Stimulated activated memory B cell treated with anti-CD40 and anti-IgM and Interleukin-4, amounts not matched to agents 10 μg/mL and 1 μg/mL and 100 μg/mL, for 72 hours (primary cell): ENCODE measurements at regions not wholly inside any gene's neighbourhood (a gene's known extent, or its start where the extent isn't known, plus 50 kb on each side); places are given as distances from the start of the nearest gene placed in this dataset.

Experiments used
- ATAC-seq: fragments of 150-1000 bp; cut with Tn5 transposase; 2 replicates; pipeline ENCODE4 v1.10.0; 2021
- H3K27ac Mint-ChIP-seq: one replicate; pipeline ENCODE4 v1.8.0; 2022; ENCODE audit warnings: mild to moderate bottlenecking, mixed read lengths
- H3K27me3 Mint-ChIP-seq: one replicate; pipeline ENCODE4 v1.8.0; 2022; ENCODE audit warnings: mixed read lengths
- H3K36me3 Mint-ChIP-seq: one replicate; pipeline ENCODE4 v1.8.0; 2022; ENCODE audit warnings: mixed read lengths
- H3K4me1 Mint-ChIP-seq: one replicate; pipeline ENCODE4 v1.8.0; 2022; ENCODE audit warnings: mixed read lengths
- H3K4me3 Mint-ChIP-seq: one replicate; pipeline ENCODE4 v1.8.0; 2022; ENCODE audit warnings: mild to moderate bottlenecking, moderate library complexity, mixed read lengths
- H3K9me3 Mint-ChIP-seq: one replicate; pipeline ENCODE4 v1.8.0; 2022; ENCODE audit warnings: mixed read lengths

DNA sequence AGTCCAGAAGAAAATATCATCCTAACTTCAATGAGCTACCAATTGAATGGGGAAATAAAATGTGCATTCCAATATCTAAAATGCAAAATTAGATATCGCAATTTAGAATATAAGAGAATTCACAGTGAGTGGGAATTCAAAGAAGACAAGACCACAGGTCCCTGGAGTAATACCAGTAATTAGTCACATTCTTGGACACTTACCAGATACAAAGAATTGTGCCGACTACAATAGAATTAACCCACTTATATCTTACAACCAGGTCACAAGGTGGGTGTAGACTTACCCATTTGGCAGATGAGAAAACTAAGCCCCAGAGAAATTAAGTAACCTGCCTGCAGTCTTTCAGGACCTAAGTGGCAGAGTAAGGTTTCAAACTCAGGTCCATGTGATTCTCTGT lies 84.3 kb upstream of the C1QTNF7 start:
- Mint-ChIP-seq H3K4me3 (no peak overlapping the region), H3K36me3 (no peaks in the 10 kb centered on the region), H3K27ac (no peak overlapping the region), H3K9me3 (no peaks in the 10 kb centered on the region), H3K4me1 (peaks cover 5% of the 10 kb centered on the region), H3K27me3 (no peaks in the 10 kb centered on the region)
- ATAC-seq: no peak

DNA sequence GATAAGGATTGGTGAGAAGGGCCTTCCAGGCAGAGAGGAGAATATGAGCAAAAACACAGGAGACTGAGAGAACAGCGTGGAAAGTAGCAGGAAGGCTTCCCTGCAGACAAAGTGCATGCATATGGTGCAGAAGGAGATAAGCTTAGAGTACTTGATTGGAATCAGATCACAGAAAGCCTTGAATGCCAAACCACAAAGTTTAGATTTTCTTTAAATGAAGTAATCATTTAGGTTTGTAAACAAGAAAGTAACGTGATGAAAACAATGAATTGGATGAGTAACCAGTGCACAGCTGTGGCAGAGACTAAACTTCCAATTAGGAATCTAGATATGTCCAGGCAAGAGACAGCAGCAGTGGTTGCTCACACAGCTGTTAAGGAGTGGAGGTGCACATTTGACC lies 83.8 kb upstream of the C1QTNF7 start:
- Mint-ChIP-seq H3K27me3 (no peaks in the 10 kb centered on the region), H3K9me3 (no peaks in the 10 kb centered on the region), H3K4me1 (peaks cover 6% of the 10 kb centered on the region), H3K27ac (no peak overlapping the region), H3K36me3 (no peaks in the 10 kb centered on the region), H3K4me3 (no peak overlapping the region)
- ATAC-seq: no peak

DNA sequence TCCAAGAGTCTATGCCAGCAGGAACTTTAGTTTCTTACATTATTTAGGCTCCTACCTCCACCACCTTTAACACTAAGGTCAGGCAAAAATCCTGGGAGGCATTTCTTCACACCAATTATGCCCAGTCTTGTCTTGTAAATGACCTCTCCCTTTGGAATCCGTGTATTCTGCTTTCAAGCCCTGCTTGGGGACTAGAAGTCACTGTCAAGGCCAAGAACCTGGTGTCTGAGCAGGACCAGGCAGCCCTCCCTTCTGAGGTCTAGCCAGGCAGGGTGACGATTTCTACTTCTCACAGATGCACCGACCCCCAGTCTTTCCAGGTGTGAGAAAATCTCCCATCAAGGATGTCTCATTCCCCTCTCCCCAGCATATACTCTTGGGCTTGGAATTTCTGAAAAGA lies 82.7 kb upstream of the C1QTNF7 start:
- ATAC-seq: no peak
- H3K4me1 Mint-ChIP-seq: peaks cover 16% of the 10 kb centered on the region
- H3K36me3 Mint-ChIP-seq: no peaks in the 10 kb centered on the region
- no peak overlapping the region for H3K4me3 Mint-ChIP-seq
- no peaks in the 10 kb centered on the region for H3K9me3 Mint-ChIP-seq
- H3K27ac Mint-ChIP-seq: peak overlapping the region; percentile 29
- peaks cover 8% of the 10 kb centered on the region for H3K27me3 Mint-ChIP-seq

DNA sequence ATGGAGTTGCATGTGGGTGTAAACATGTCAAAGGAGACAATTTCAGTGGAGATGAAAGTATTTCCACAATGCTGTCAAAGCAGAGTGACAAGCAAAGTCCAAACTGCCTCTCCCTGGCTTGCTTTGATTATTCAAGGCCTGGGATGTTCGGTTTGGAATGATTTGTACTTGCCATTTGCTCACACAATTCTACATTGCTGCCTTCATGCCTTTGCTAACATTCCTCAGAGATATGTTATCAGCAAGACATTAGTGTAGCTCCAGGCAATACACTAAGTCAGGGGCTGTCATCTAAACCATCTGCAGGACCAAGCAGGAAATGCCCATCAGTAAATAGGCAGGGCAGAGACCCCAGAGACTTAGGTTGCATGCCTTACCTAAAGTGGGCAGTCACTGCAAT lies 79.6 kb upstream of the C1QTNF7 start:
- H3K4me1 Mint-ChIP-seq: peaks cover 16% of the 10 kb centered on the region
- no peaks in the 10 kb centered on the region for H3K36me3 Mint-ChIP-seq
- H3K4me3 Mint-ChIP-seq: no peak overlapping the region
- no peaks in the 10 kb centered on the region for H3K9me3 Mint-ChIP-seq
- H3K27ac Mint-ChIP-seq: no peak overlapping the region
- peaks cover 8% of the 10 kb centered on the region for H3K27me3 Mint-ChIP-seq
- no peak for ATAC-seq

DNA sequence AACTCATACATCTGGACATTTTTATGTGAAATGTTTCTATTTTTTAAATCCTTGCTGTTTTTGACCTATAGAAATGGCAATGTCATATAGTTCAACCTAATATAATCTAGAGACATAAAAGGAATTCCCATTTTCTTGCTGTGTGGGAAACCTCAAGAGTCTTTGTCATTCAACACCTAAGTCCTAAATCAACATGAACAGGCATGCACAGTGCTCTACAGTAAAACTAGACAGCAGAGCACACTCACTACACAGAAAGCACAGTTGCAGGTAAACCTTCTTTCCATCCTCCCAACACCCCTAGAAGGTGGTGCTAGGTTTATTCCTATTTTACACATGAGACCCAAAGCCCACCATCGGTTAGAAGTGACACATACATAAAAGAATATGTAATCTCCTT lies 79.1 kb upstream of the C1QTNF7 start:
- H3K4me3 Mint-ChIP-seq: no peak overlapping the region
- peaks cover 16% of the 10 kb centered on the region for H3K4me1 Mint-ChIP-seq
- H3K36me3 Mint-ChIP-seq: no peaks in the 10 kb centered on the region
- no peaks in the 10 kb centered on the region for H3K9me3 Mint-ChIP-seq
- ATAC-seq: no peak
- peaks cover 8% of the 10 kb centered on the region for H3K27me3 Mint-ChIP-seq
- H3K27ac Mint-ChIP-seq: no peak overlapping the region

DNA sequence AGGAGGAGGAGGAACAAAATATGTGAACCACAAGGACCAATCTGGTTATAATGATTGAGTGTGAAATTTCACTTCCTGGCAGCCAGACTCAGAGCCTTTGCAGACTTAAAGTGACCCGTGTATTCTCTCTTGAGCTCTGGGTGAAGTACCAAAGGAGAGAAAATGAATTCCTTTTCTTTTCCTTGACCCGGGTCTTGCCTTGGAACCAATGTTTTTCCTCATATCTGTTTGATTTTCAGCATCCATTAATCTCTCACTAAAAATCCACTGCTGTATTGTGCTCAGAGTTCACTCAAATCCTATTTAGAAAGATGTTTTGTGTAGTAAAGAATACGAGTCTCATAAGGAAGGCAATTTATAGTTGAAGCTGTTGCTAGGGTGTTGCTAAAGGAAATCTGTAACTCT lies 78.3 kb upstream of the C1QTNF7 start:
- no peak overlapping the region for H3K27ac Mint-ChIP-seq
- H3K9me3 Mint-ChIP-seq: no peaks in the 10 kb centered on the region
- ATAC-seq: peak; percentile 48
- H3K36me3 Mint-ChIP-seq: no peaks in the 10 kb centered on the region
- H3K4me1 Mint-ChIP-seq: peaks cover 16% of the 10 kb centered on the region
- peaks cover 8% of the 10 kb centered on the region for H3K27me3 Mint-ChIP-seq
- H3K4me3 Mint-ChIP-seq: no peak overlapping the region

DNA sequence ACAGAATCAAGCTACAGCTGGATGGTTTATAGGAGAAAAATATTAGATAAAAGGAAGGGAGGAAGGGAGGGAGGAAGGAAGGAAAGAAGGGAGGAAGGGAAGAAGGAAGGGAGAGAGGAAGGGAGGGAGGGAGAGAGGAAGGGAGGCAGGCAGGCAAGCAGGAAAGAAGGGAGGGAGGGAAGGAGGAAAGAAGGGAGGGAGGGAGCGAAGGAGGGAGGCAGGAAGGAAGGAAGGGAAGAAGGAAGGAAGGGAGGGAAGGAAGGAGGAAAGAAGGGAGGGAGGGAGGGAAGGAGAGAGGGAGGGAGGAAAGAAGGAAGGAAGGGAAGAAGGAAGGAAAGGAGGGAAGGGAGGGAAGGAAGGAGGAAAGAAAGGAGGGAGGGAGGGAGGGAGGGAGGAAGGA lies 77.9 kb upstream of the C1QTNF7 start:
- Mint-ChIP-seq H3K4me1 (peaks cover 16% of the 10 kb centered on the region), H3K36me3 (no peaks in the 10 kb centered on the region), H3K27ac (no peak overlapping the region), H3K4me3 (no peak overlapping the region), H3K27me3 (peaks cover 8% of the 10 kb centered on the region), H3K9me3 (no peaks in the 10 kb centered on the region)
- no peak for ATAC-seq

DNA sequence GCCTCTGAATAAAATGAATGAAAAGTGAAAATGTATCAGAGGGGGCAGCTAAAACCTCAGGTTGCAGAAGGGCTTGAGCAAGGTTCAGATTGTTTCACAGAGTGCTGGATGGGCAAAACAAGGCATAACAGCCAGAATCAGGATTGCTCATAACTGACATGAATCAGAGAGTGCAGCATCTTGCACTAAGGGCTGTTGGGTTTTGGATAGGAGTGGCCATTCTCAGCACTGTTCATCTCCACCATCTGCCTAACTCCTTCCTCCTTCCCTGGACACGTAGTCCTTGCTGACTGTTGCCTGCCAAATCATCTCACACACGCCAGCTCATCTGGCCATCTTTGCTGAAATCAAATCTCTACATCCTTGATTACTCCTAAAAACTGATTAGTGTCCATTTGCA lies 75.3 kb upstream of the C1QTNF7 start:
- Mint-ChIP-seq H3K4me1 (peaks cover 11% of the 10 kb centered on the region), H3K4me3 (no peak overlapping the region), H3K9me3 (no peaks in the 10 kb centered on the region), H3K27me3 (peaks cover 8% of the 10 kb centered on the region), H3K27ac (no peak overlapping the region), H3K36me3 (no peaks in the 10 kb centered on the region)
- ATAC-seq: no peak

DNA sequence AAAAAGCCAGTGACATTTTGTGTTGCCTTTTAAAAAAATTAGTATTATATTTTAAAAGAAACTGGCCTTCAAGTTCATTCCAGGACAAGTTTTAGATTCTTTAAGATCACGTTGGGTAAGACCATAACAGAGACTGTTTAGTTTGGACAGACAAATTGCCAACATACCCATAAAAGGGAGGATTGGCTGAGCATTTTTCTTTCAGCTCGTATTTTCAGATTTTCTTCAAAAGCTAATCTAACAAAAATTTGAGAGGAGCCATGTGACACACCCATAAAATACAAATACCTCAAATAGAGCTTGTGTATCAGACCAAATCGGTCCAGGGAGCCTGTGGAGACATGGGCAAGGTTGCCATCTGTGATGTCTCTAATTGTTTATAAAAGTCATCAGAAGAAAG lies 74.6 kb upstream of the C1QTNF7 start:
- no peak overlapping the region for H3K27ac Mint-ChIP-seq
- H3K4me3 Mint-ChIP-seq: no peak overlapping the region
- no peaks in the 10 kb centered on the region for H3K36me3 Mint-ChIP-seq
- no peak for ATAC-seq
- peaks cover 8% of the 10 kb centered on the region for H3K27me3 Mint-ChIP-seq
- peaks cover 11% of the 10 kb centered on the region for H3K4me1 Mint-ChIP-seq
- no peaks in the 10 kb centered on the region for H3K9me3 Mint-ChIP-seq

DNA sequence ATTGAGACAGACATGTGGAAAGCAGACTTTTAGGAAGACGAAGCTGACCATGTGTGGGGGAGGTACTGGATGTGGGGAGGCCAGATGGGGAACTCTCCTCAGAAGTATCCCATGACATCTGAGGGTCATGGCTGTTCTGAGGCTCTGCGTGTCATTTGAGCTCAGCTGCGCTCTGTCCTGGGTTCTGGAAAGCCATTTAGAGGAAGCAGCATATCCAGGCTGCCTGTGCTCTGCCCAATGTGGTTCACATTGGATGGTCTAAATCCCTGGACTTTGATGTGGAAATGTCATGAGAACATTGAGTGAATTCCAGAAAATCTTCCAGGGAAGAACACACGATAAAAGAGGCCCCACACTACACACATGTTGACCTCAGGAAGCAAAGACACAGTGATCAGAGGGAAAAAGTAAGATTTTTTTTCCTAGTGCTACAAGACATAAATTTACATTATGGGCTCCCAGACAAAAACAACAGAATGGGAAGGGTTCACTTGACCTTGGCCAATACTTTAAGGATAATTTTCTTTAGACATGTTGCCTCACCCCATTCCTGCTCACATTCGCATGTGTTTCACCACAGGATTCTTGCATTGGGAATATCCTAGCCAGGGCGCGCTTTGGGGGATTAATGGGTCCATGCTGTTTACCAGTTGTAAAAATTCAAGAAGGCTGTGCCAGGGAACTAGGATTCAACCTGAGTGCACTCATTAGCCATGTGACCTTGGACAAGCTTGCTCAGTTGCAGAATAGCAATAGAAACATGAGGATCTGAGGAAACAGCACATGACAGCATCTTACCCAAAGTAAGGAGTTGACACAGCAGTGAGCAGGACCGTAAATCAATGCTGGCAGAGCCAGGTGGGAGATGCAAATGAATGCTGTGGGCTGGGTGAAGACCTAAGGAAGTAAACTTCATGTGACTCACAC lies 73.2 kb upstream of the C1QTNF7 start:
- ATAC-seq: peak; percentile 72
- H3K9me3 Mint-ChIP-seq: no peaks in the 10 kb centered on the region
- H3K27ac Mint-ChIP-seq: no peak overlapping the region
- peaks cover 4% of the 10 kb centered on the region for H3K4me1 Mint-ChIP-seq
- H3K4me3 Mint-ChIP-seq: no peak overlapping the region
- no peaks in the 10 kb centered on the region for H3K36me3 Mint-ChIP-seq
- H3K27me3 Mint-ChIP-seq: peaks cover 2% of the 10 kb centered on the region

DNA sequence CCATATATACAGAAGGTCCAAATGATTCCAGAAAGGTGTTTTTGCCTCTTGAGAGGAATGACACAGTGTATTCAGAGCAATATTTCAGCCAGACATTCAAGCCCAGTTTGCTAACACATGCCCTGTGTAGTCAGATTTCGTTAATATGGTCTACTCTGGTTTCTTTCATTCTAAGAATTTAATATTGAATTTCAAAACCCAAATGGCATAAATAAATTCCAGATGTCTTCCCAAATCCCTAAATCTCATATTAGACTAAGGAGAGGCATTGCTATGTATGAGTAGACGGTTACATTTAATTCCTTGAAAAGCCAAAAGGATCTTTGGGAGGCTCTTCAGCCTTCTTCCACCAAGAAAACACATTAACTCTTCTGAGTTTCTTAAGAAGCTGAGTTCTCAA lies 66.3 kb upstream of the C1QTNF7 start:
- no peak overlapping the region for H3K27ac Mint-ChIP-seq

DNA sequence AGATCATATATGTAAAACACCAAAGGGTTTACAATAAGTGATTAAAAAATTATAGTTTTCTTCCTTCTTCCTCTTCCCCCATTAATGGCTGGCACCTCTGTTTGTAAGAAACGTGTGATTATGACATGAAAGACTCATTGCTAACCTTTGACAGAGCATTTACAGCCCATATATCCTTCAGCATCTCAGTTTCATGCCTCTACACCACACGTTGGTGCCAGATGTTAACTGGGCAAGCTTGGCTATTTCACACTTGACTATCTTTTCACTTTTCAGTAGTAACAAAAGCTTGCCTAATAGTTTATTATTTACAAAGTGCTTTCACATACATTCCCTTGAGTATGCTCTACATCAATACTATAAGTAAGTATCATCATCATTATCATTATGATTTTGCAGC lies 65.3 kb upstream of the C1QTNF7 start:
- H3K4me1 Mint-ChIP-seq: peaks cover 8% of the 10 kb centered on the region
- no peak for ATAC-seq
- no peak overlapping the region for H3K4me3 Mint-ChIP-seq

More for the DNA sequence above, 66.3 kb upstream of the C1QTNF7 start:
- Mint-ChIP-seq H3K9me3 (no peaks in the 10 kb centered on the region), H3K27me3 (no peaks in the 10 kb centered on the region), H3K4me3 (no peak overlapping the region), H3K4me1 (peaks cover 3% of the 10 kb centered on the region), H3K36me3 (no peaks in the 10 kb centered on the region)
- no peak for ATAC-seq

DNA sequence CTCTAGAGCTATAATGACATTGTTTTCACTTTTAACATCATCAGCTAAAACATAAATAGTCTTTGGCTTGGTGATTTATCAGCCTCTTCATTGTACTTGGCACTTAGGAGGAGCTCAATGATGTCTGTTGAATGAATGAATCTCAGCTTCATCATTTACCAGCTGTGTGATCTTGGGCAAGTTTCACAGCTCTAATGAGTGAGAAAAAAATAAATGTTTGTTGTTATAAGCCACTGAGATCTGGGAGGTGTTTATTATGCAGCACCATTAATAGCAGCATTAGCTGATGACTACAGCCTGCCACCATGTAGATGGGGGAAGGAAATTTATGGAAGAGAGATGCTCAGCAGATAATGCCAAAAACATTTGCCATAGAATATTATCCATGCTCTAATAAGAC lies 63.6 kb upstream of the C1QTNF7 start:
- Mint-ChIP-seq H3K27me3 (no peaks in the 10 kb centered on the region), H3K27ac (no peak overlapping the region), H3K4me3 (no peak overlapping the region), H3K36me3 (no peaks in the 10 kb centered on the region), H3K4me1 (peaks cover 8% of the 10 kb centered on the region), H3K9me3 (no peaks in the 10 kb centered on the region)
- ATAC-seq: no peak

More for the DNA sequence above, 65.3 kb upstream of the C1QTNF7 start:
- H3K27ac Mint-ChIP-seq: no peak overlapping the region
- H3K27me3 Mint-ChIP-seq: no peaks in the 10 kb centered on the region
- no peaks in the 10 kb centered on the region for H3K9me3 Mint-ChIP-seq
- H3K36me3 Mint-ChIP-seq: no peaks in the 10 kb centered on the region

DNA sequence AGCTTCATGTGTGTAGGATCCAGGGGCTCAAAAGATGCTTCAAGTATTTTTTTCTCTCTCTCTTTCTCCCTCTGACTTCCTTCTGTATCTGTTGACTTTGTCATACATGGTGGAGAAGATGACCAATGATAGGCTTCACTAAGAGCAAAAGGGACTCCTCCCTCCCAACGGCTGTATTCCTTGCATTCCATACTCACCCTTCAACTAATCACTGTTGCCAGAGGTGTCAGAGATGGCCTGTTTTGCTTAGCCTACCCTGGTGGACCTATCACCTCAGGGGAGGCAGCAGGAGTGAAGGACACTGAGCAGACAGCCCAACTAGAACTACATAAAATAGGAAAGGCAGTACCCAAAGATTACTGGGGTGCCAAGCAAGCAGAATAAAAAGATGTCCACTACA lies 62.2 kb upstream of the C1QTNF7 start:
- no peaks in the 10 kb centered on the region for H3K27me3 Mint-ChIP-seq

DNA sequence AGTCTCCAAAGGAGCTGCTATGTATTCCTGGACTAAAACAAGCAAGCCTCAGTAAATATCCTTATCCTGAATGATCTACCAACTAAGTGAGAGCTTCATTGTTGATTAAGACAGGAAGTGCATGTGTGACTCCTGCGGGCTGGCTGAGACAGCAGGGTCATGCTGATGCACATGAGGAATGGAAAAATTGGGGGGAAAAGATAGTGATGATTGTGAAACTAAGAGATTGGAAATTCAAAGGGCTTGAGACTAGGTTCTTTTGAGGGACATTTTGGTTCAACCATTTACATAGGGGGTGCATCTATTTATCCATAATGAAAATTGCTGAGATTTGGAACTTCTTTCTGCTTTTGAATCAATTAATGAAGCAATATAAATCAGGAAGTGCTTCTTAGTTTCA lies 61.1 kb upstream of the C1QTNF7 start:
- peak; percentile 27 for ATAC-seq
- Mint-ChIP-seq H3K9me3 (no peaks in the 10 kb centered on the region), H3K36me3 (no peaks in the 10 kb centered on the region), H3K4me1 (peaks cover 8% of the 10 kb centered on the region), H3K27me3 (no peaks in the 10 kb centered on the region), H3K27ac (no peak overlapping the region), H3K4me3 (no peak overlapping the region)

More for the DNA sequence above, 62.2 kb upstream of the C1QTNF7 start:
- Mint-ChIP-seq H3K4me3 (no peak overlapping the region), H3K4me1 (peaks cover 8% of the 10 kb centered on the region), H3K27ac (no peak overlapping the region), H3K36me3 (no peaks in the 10 kb centered on the region), H3K9me3 (no peaks in the 10 kb centered on the region)
- no peak for ATAC-seq

DNA sequence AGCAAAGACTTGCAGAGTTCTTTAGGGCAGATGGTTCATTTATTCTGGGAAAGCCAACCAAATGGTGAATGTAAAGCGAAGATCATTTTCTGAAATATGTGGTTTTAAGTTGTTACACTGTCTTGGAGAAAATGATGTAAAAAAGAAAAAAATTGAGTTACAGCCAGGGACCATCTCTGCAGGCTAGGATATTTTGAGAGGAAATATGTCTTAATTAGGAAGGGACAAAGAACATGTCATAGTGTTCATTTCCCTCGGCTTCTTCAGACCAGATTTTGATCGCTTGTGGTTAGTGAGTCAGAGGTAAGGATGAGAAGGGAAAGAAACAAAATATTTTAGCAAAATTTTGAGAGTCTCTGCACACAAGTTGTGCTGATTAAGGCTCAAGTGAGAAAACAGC lies 59.0 kb upstream of the C1QTNF7 start:
- Mint-ChIP-seq H3K27me3 (no peaks in the 10 kb centered on the region), H3K27ac (no peak overlapping the region), H3K36me3 (no peaks in the 10 kb centered on the region), H3K4me3 (no peak overlapping the region), H3K4me1 (peaks cover 8% of the 10 kb centered on the region), H3K9me3 (no peaks in the 10 kb centered on the region)
- no peak for ATAC-seq
